ENCODE measurements at regions not wholly inside any gene's neighbourhood (a gene's known extent, or its start where the extent isn't known, plus 50 kb on each side); places are given as distances from the start of the nearest gene placed in this dataset.

GRCh38 chr16:73172241-73172972 lies 124.5 kb upstream of the ZFHX3 start:
- H3K9me3 Mint-ChIP-seq: no peaks in the 10 kb centered on the region
- no peak overlapping the region for H3K27ac Mint-ChIP-seq
- no peaks in the 10 kb centered on the region for H3K4me1 Mint-ChIP-seq (ENCODE audit: low read depth)
- DNase-seq (ENCODE audit: low spot score): no peak
- no peaks in the 10 kb centered on the region for H3K36me3 Mint-ChIP-seq (ENCODE audit: low read depth)
- no peaks in the 10 kb centered on the region for H3K27me3 Mint-ChIP-seq (ENCODE audit: low read depth)
- H3K4me3 Mint-ChIP-seq: no peak overlapping the region

- Mint-ChIP-seq H3K27me3 (ENCODE audit: low read depth) (no peaks in the 10 kb centered on the region), H3K36me3 (ENCODE audit: low read depth) (no peaks in the 10 kb centered on the region), H3K9me3 (no peaks in the 10 kb centered on the region), H3K27ac (no peak overlapping the region), H3K4me3 (no peak overlapping the region), H3K4me1 (ENCODE audit: low read depth) (no peaks in the 10 kb centered on the region)
- no peak for DNase-seq (ENCODE audit: low spot score)
Measured at GRCh38 chr16:73171901-73172240, 123.9 kb upstream of the ZFHX3 start.

GRCh38 chr16:73171380-73171779 lies 123.5 kb upstream of the ZFHX3 start:
- Mint-ChIP-seq H3K36me3 (ENCODE audit: low read depth) (no peaks in the 10 kb centered on the region), H3K4me3 (no peak overlapping the region), H3K4me1 (ENCODE audit: low read depth) (no peaks in the 10 kb centered on the region), H3K27me3 (ENCODE audit: low read depth) (no peaks in the 10 kb centered on the region), H3K27ac (no peak overlapping the region), H3K9me3 (no peaks in the 10 kb centered on the region)
- DNase-seq (ENCODE audit: low spot score): no peak

- Mint-ChIP-seq H3K36me3 (ENCODE audit: low read depth) (no peaks in the 10 kb centered on the region), H3K27me3 (ENCODE audit: low read depth) (no peaks in the 10 kb centered on the region), H3K4me1 (ENCODE audit: low read depth) (no peaks in the 10 kb centered on the region), H3K4me3 (no peak overlapping the region), H3K27ac (no peak overlapping the region), H3K9me3 (no peaks in the 10 kb centered on the region)
- no peak for DNase-seq (ENCODE audit: low spot score)
Measured at GRCh38 chr16:73170612-73171038, 122.7 kb upstream of the ZFHX3 start.

- DNase-seq (ENCODE audit: low spot score): no peak
- Mint-ChIP-seq H3K27me3 (ENCODE audit: low read depth) (no peaks in the 10 kb centered on the region), H3K36me3 (ENCODE audit: low read depth) (no peaks in the 10 kb centered on the region), H3K27ac (no peak overlapping the region), H3K4me3 (no peak overlapping the region), H3K9me3 (no peaks in the 10 kb centered on the region), H3K4me1 (ENCODE audit: low read depth) (no peaks in the 10 kb centered on the region)
Measured at GRCh38 chr16:73166947-73167550, 119.1 kb upstream of the ZFHX3 start.

- Mint-ChIP-seq H3K4me3 (no peak overlapping the region), H3K27ac (no peak overlapping the region), H3K9me3 (no peaks in the 10 kb centered on the region), H3K4me1 (ENCODE audit: low read depth) (no peaks in the 10 kb centered on the region), H3K36me3 (ENCODE audit: low read depth) (no peaks in the 10 kb centered on the region), H3K27me3 (ENCODE audit: low read depth) (no peaks in the 10 kb centered on the region)
- DNase-seq (ENCODE audit: low spot score): no peak
Measured at GRCh38 chr16:73166441-73166851, 118.5 kb upstream of the ZFHX3 start.

- Mint-ChIP-seq H3K4me3 (no peak overlapping the region), H3K27me3 (ENCODE audit: low read depth) (no peaks in the 10 kb centered on the region), H3K27ac (no peak overlapping the region), H3K36me3 (ENCODE audit: low read depth) (no peaks in the 10 kb centered on the region), H3K4me1 (ENCODE audit: low read depth) (no peaks in the 10 kb centered on the region), H3K9me3 (no peaks in the 10 kb centered on the region)
- no peak for DNase-seq (ENCODE audit: low spot score)
Measured at GRCh38 chr16:73163238-73163815, 115.4 kb upstream of the ZFHX3 start.

GRCh38 chr16:73161977-73162376 lies 114.0 kb upstream of the ZFHX3 start:
- Mint-ChIP-seq H3K27ac (no peak overlapping the region), H3K4me3 (no peak overlapping the region), H3K4me1 (ENCODE audit: low read depth) (no peaks in the 10 kb centered on the region), H3K27me3 (ENCODE audit: low read depth) (no peaks in the 10 kb centered on the region), H3K36me3 (ENCODE audit: low read depth) (no peaks in the 10 kb centered on the region), H3K9me3 (no peaks in the 10 kb centered on the region)
- DNase-seq (ENCODE audit: low spot score): no peak

GRCh38 chr16:73159296-73159695 lies 111.4 kb upstream of the ZFHX3 start:
- Mint-ChIP-seq H3K27ac (no peak overlapping the region), H3K4me3 (no peak overlapping the region), H3K4me1 (ENCODE audit: low read depth) (no peaks in the 10 kb centered on the region), H3K9me3 (no peaks in the 10 kb centered on the region), H3K27me3 (ENCODE audit: low read depth) (peaks cover under 1% of the 10 kb centered on the region), H3K36me3 (ENCODE audit: low read depth) (no peaks in the 10 kb centered on the region)
- DNase-seq (ENCODE audit: low spot score): no peak

- Mint-ChIP-seq H3K27ac (no peak overlapping the region), H3K36me3 (ENCODE audit: low read depth) (no peaks in the 10 kb centered on the region), H3K27me3 (ENCODE audit: low read depth) (peaks cover 2% of the 10 kb centered on the region), H3K4me1 (ENCODE audit: low read depth) (no peaks in the 10 kb centered on the region), H3K9me3 (no peaks in the 10 kb centered on the region), H3K4me3 (no peak overlapping the region)
- DNase-seq (ENCODE audit: low spot score): no peak
Measured at GRCh38 chr16:73157861-73158260, 109.9 kb upstream of the ZFHX3 start.

GRCh38 chr16:73154063-73154870 lies 106.3 kb upstream of the ZFHX3 start:
- peaks cover 2% of the 10 kb centered on the region for H3K27me3 Mint-ChIP-seq (ENCODE audit: low read depth)
- no peak overlapping the region for H3K4me3 Mint-ChIP-seq
- no peaks in the 10 kb centered on the region for H3K9me3 Mint-ChIP-seq

GRCh38 chr16:73152386-73153125 lies 104.6 kb upstream of the ZFHX3 start:
- Mint-ChIP-seq H3K4me1 (ENCODE audit: low read depth) (no peaks in the 10 kb centered on the region), H3K4me3 (no peak overlapping the region), H3K27ac (no peak overlapping the region), H3K9me3 (no peaks in the 10 kb centered on the region), H3K27me3 (ENCODE audit: low read depth) (peaks cover 2% of the 10 kb centered on the region), H3K36me3 (ENCODE audit: low read depth) (no peaks in the 10 kb centered on the region)
- DNase-seq (ENCODE audit: low spot score): no peak

More at GRCh38 chr16:73154063-73154870, 106.3 kb upstream of the ZFHX3 start:
- no peak for DNase-seq (ENCODE audit: low spot score)
- Mint-ChIP-seq H3K27ac (no peak overlapping the region), H3K36me3 (ENCODE audit: low read depth) (no peaks in the 10 kb centered on the region), H3K4me1 (ENCODE audit: low read depth) (no peaks in the 10 kb centered on the region)

GRCh38 chr16:73151941-73152340 lies 104.0 kb upstream of the ZFHX3 start:
- H3K27me3 Mint-ChIP-seq (ENCODE audit: low read depth): peaks cover 2% of the 10 kb centered on the region
- no peaks in the 10 kb centered on the region for H3K36me3 Mint-ChIP-seq (ENCODE audit: low read depth)
- H3K4me1 Mint-ChIP-seq (ENCODE audit: low read depth): no peaks in the 10 kb centered on the region
- no peak overlapping the region for H3K4me3 Mint-ChIP-seq
- no peak for DNase-seq (ENCODE audit: low spot score)
- H3K9me3 Mint-ChIP-seq: no peaks in the 10 kb centered on the region
- no peak overlapping the region for H3K27ac Mint-ChIP-seq
